Epidermal melanocyte (primary cell): ENCODE measurements at regions not wholly inside any gene's neighbourhood (a gene's known extent, or its start where the extent isn't known, plus 50 kb on each side); places are given as distances from the start of the nearest gene placed in this dataset.

Source experiments
- DNase-seq: peaks from one replicate; pipeline ENCODE4 v3.0.0; 2011; ENCODE audit warnings: low spot score; ENCODE audit not compliant: insufficient read length

DNA sequence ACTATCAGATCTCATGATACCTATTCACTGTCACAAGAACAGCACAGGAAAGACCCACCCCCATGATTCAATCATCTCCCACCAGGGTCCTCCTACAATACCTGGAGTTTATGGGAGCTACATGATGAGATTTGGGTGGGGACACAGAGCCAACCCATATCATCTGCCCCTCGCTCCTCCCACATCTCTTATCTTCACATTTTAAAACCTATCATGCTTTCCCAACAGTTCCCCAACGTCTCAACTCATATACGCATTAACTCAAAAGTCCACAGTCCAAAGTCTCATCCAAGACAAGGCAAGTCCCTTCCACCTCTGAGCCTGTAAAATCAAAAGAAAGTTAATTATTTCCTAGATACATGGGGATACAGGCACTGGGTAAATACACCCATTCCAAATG lies 1185.2 kb downstream of the PCDH7 start:
- no peak for DNase-seq

DNA sequence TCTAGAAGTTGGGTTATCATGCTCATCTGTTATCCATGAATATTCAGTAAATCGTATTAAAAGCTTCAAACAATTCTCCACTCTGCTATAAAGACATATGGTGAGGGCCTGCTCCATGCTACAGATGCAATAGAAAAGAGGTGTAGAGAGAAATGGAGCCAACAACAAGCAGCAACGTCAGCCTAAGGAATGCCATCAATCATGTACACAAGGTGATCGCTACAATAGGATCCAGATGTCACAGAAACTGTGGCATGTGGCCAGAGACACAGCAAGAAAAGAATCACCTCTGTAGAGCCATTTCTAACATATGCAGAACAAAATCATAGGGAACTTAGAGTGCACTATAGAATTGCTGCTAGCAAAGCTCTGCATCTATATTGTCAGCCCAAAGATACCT lies 1188.1 kb downstream of the PCDH7 start:
- DNase-seq, result no peak

DNA sequence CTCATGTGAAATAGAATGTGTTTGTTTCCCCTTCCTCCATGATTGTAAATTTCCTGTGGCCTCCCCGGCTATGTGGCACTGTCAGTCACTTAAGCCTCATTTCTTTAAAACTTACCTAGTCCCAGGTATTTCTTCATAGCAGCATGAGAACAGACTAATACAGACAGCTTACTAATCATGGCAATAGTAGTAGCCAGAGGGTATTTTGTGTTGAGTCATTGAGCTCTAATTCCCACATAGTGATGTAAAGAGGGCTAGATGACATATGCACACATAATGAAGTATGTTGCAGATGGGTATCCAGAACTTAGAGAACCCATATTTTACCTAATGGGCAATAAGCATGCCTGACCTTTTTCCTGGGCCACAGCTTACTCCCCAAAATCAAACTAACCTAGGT lies 1197.2 kb downstream of the PCDH7 start:
- no peak for DNase-seq

DNA sequence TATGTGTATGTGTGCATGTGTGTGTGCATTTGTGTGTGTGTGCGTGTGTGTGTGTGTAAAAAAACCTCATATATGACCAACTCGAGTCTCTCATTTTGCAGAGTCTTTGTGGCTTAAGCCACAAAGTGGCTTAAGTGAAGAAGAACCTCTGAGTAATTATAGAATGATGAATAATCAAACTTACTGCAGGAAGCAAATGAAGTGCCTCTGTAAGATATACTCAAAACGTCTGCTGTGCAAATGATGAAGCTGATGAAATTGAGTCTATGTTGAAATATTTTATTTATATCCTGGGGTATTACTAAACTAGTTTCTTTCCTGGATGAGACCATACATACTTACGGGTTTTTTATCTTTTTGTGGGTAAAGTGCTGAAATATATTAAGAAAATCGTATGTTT lies 1198.7 kb downstream of the PCDH7 start:
- no peak for DNase-seq

DNA sequence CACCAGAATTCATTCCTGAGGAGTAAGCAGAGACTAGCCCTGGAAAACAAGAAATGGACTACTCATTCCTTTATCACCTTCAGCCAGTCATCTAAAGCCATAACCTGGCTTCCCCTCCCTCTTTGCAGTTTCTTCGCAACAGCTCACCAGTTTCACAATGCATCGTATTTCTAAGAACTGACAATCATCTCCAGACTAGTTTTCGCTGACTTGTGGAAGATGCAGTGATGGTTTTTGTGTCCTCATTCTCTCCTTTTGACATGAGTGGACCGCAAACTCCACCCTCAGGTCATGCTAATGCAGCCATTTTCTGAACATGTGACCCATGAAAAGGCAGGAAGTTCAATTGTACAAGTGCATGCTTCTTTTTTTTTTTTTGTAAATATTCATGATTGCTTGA lies 1203.5 kb downstream of the PCDH7 start:
- DNase-seq, result no peak

DNA sequence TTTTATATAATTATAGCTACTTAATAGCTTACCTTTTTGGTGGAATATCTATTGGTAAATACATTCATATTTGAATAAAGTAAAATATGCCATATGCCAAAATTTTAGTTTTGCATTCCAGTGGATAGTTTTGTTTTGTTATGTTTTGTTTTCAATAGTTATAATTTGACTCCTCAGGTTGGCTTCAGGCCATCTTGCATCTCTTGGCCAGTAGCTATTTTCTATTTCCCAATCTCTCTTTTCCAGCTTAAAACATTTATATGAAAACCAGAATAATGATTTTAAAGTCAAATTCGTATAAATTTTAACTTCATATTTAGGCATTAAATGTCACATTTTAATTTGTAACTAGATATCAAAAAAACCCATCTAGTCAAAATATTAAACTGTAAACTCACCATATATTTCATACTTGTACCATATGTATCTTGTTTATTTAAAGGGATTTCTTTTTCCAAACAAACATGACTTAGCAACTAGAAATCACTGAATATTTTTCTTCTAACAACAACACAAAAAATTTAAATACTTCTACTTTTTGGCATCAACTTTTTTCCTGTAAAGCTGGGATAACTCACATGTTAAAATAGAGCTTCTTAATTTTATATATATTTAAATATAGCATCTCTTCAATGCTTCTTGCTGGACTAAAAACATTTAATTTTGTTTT lies 1209.6 kb downstream of the PCDH7 start:
- no peak for DNase-seq

DNA sequence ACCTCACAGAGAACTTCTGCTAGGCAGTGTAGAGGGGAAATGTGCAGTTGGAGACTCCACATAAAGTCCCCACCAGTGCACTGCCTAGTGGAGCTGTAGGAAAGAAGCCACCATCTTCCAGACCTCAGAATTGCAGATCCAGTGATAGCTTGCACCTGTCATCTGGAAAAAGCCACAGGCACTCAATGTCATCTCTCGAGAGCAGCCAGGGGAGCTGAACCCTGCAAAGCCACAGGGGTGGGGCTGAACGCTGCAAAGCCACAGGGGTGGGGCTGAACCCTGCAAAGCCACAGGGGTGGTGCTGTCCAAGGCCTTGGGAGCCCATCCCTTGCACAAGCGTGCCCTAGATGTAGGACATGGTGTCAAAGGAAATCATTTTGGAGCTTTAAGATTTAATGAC lies 1226.3 kb downstream of the PCDH7 start:
- no peak for DNase-seq

DNA sequence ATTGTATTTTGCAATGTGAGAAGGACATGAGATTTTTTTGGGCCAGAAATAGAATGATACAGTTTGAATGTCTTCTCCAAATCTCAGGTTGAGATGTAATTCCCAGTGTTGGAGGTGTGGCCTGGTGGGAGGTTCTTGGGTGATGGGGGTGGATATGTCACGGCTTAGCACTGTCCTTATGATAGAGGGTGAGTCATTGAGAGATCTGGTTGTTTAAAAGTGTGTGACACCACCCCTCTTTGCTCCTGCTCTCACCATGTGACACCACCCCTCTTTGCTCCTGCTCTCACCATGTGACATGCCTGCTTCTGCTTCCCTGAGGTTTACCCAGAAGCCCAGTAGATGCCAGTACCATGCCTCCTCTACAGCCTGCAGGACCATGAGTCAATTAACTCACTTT lies 1226.9 kb downstream of the PCDH7 start:
- DNase-seq, result no peak

DNA sequence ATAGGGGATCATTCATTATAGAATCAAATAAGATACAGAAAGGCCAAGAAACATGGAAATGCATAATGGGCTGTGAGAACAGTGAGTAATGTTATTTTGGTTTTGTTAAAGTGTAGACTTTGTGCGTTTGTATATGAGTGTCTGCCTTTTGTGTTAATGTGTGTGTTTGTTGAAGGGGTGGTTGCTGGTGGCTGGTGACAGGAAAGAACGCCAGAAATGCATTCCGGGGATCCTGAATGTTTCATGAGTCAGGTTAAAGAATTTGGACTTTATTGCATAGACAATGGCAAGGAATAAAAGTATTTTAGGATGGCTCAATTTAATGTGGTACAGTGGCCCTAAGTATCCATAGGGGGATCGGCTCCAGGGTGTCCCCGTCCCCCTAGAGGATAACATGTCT lies 1228.9 kb downstream of the PCDH7 start:
- DNase-seq, result no peak

DNA sequence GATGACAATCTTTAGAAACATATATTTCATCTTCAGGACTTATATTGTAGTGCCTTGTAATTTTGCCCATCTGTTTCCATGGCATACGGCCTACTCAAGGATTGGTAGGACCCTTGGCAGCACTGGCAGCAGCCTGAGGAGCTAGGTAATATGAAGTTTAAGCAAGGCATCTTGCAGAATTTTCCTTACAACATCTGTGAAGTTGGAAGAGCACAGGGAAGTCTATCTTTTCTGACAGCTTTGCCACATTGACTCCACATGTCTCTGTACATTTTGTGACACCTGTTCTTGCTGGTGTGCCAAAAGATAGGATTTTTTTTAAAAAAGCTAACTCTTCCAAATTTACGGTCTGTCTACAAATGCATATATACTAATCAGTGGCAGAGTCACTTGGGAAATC lies 1235.2 kb downstream of the PCDH7 start:
- no peak for DNase-seq

DNA sequence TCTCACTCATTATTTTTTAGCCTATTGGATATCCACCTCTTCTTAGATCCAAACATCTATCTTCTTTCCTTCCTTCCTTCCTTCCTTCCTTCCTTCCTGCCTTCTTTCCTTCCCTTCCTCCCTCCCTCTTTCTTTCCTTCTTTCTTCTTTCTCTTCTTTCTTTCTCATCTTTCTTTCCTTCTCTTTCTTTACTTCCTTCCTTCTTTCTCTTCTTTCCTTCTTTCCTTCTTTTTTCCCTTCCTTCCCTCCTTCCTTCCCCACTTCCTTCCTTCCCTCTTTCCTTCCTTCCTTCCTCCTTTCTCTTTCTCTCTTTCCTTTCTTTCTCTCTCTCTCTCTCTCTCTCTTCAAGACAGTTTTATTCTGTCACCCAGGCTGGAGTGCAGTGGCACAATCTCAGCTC lies 1239.8 kb downstream of the PCDH7 start:
- DNase-seq, result no peak

DNA sequence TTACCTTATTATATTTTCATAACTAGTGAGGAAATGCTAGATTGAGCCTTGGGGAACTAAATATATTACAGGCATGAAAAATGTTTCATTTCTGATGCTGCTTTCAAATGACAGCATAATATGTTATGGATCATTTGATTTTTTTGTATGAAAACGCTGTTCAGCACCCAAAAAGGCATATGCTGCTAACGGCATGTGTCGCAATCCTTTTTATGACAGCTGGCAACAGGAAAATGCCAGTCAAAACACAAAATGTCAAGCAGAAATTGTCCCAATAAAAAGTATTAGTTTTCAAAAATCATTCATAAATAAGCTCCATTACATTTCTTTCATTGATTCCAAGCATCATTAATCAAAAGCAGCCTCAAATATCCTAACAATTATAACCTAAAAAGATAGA lies 1244.5 kb downstream of the PCDH7 start:
- DNase-seq, result no peak

DNA sequence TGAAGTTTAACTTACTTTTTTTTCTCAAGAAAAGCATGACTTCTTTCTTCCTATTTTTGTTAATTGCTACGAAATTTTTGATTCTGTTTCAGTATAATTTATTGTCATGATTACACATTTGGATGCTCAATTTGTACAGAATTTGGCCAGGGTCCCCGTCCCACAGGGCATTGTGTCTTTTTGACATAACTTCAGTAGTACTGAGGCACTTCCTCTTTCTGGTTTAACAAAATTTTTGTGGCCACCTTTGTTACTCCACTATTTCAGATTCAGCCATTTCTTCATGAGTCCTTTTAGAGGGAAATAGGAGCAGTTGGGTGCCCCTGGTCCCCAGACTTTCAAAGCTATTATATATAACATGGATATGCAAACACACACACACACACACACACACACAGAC lies 1248.7 kb downstream of the PCDH7 start:
- no peak for DNase-seq

DNA sequence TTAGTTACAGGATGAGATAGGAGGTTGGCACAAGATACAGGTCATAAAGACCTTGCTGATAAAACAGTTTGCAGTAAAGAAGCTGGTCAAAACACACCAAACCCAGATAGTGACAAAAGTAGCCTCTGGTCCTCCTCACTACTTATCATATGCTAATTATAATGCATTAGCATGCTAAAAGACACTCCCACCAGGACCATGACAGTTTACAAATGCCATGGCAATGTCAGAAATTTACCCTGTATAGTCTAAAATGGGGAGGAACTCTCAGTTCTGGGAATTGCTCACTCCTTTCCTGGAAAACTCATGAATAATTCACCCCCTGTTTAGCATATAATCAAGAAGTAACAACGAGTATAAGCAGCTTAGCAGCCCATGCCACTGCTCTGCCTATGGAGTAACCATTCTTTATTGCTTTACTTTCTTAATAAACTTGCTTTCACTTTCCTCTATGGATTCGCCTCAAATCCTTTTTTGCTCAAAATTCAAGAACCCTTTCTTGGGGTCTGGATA lies 1254.4 kb downstream of the PCDH7 start:
- no peak for DNase-seq

DNA sequence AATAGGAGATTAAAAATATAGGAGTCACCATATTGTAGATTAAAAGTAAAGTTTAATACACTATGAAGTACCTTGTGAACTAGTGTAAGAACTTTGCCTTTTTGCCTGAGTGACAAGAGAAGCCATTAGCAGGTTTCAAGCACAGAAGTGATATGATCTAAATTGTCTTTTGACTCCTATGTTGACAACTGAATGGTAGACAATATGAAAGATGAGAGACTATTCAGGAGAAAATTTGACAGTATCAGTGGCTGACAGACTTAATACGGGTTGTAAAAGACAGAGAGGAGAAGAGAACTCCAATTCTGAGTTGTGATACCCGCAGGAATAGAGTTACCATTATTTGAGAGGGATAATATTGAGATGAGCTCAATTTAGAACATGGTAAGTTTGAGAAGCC lies 1259.8 kb downstream of the PCDH7 start:
- DNase-seq, result no peak

DNA sequence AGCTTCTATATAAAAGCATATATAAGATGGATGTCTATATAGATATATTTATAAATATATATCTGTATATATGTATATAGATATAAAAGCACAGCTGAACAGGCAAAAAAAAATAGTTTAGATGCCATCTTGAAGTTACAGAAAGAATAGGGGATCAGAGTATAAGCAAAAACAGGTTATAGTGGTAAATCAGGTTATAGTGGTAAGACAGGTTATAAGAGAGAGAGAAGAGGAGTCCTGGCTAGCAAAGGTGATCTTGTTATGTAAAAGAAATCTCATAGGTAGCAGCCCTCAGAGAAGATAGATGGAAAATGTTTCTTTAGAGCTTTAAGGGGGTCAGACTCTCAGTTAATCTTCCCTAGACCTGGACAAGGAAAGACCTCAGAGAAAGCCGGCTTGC lies 1263.1 kb downstream of the PCDH7 start:
- DNase-seq, result no peak

DNA sequence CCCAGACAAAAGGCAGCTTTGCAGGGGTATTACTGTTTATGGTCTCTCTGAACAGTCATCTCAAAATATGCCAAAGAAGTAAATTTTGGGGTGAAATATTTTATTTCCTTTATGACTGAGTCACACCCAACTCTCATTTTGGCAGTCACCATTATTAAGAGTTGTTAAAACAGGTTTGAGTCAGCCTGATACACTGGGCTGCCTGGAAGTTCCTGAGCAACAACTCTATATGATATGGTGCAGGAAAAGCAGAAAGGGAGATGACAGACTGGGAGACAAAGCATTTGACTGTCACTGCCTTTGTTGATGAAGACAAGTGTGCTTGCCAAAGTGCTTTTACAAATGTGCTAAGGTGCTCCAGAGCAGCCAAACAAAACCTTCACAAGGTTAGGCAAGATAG lies 1263.5 kb downstream of the PCDH7 start:
- DNase-seq, result no peak

DNA sequence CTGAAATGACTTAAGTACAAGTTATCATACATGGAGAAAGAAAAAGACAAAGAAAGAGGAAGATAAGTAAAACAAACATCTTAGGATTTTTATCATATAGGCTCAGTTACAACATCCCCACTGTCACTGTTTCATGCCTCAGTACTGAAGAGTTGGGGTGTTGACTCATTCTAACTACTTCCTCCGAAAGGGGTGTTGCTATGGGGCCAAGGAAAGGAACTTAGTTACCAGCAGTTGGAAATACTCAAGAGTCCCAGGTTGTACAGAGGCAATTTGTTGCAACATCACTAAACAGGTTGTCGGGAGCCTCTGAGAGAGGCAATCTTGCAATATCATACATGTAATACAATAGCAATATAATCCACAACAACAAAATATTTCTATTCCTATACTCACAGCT lies 1264.7 kb downstream of the PCDH7 start:
- no peak for DNase-seq

DNA sequence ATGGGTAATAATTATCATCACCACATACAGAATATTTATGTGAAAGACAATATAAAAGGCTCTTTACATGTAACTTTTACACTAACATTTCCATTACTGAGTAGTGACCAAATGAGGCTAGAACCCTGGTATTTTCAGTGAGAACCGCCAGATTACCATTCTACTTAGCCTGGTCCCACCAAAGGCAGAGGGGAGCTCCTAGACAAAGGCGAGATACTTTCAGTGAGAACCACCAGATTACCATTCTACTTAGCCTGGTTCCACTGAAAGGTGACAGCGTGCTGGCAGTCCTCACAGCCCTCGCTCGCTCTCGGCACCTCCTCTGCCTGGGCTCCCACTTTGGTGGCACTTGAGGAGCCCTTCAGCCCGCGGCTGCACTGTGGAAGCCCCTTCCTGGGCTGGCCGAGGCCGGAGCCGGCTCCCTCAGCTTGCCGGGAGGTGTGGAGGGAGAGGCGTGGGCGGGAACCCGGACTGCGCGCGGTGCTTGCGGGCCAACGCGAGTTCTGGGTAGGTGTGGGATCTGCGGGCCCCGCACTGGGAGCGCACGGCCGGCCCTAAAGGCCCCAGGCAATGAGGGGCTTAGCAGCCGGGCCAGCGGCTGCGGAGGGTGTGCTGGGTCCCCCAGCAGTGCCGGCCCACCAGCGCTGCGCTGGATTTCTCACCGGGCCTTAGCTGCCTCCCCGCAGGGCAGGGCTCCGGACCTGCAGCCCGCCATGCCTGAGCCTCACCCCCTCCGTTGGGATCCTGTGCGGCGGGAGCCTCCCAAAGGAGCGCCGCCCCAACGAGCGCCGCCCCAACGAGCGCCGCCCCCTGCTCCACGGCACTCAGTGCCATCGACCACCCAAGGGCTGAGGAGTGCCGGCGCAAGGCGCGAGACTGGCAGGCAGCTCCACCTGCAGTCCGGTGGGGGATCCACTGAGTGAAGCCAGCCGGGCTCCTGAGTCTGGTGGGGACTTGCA lies 1276.1 kb downstream of the PCDH7 start:
- no peak for DNase-seq

DNA sequence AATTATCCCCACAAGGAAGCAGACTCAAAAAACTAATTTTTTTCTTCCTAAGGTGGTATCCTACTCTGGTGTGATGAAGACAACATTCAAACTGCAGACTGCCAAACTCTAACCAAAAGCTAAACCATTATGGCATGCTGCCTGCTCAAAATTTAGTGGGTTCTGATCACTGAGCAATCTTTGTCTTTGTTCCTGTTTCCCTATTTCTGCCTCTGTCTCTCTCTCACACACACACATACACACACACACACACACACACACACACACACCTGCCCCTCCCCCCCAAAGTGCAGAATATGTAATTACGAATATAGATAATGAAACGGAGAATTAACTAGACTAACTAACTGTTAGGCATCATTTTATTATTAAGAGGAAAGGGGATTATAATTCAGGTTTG lies 1278.6 kb downstream of the PCDH7 start:
- no peak for DNase-seq

DNA sequence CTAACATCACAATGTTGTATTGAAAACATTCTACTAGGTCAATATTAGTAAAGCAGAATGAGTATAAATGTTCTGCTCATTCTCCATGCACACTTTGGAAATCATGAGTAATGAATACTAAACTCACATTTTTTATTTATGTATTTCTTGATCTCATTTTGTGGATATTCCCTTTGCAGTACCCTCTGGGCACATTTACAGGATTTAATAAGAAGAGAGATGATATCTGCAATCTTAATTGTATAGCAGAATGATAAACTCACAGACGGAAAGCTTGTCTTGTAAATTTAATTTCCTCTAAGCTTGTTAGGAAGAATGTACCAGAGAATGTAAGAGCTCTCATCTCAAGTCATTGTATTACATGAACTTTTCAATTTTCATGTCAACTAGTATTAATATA lies 1279.7 kb downstream of the PCDH7 start:
- no peak for DNase-seq

DNA sequence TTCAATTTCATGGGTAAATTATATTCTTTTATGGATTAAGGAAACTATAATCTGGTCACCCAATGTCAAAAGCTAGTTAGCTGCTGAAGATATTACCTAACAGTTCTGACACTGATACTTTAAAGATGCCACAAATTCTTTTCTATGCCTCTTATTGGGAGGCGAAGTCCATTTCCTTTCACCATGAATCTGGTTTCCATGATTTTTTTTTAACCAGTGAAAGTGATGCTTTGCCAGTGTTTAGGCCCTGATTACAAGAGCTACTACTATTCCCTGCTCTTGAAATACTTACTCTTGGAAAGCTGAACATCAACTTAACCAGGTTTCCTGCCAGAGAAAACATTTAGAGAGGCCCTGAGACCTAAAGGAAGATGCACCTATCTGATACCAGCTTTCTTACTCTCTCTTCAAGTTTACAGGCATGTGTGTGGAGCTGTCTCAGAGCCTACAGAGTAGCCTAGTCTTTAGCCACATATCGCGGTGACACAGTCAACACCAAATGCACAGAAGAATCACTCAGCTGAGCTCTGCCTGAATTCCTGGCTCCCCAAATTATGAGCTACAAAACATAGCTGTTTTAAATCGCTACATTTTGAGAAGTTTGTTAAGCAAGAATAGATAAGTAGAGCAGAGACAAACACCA lies 1280.8 kb downstream of the PCDH7 start:
- no peak for DNase-seq
